ENCODE measurements at regions not wholly inside any gene's neighbourhood (a gene's known extent, or its start where the extent isn't known, plus 50 kb on each side); places are given as distances from the start of the nearest gene placed in this dataset.

DNA sequence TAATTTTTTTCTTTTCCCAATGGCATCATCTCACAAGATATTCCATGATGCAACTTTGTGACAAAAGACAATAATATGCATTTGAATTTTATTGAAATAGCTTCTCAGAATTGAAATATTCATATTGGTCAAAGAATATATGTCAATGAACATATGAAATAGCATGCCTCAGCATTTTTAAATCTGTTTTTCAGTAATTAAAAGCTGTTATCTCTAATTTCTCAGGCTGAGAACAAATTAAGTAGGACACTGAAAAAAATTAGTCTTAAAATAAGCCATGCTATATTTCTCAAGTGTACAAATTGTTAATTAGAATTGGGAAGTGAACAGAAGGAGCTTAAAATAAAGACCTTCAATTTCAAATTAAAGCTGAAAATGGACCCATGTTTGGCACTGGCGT, 570.1 kb downstream of the MFSD1 start:
- peaks cover 2% of the 10 kb centered on the region for H3K27me3 Mint-ChIP-seq (ENCODE audit: insufficient read depth)
- H3K27ac Mint-ChIP-seq = no peak overlapping the region
- no peaks in the 10 kb centered on the region for H3K27me3 ChIP-seq (ENCODE audit: control insufficient read depth, insufficient read depth, low read length, poor library complexity, severe bottlenecking)
- no peaks in the 10 kb centered on the region for H3K4me1 Mint-ChIP-seq
- no peak overlapping the region for H3K9ac ChIP-seq (ENCODE audit: extremely low read depth, low read length, poor library complexity, severe bottlenecking)
- WGBS, 2 experiments (ENCODE audit: insufficient coverage in 1 of 2, insufficient read length in 1 of 2) = 94% methylated on average over 1 of the region's 1 CpG; no CpG with 5 or more reads in 1 of the 2 experiments
- no peak overlapping the region for H3K4me3 Mint-ChIP-seq
- no peak for DNase-seq
- no peaks in the 10 kb centered on the region for H3K9me3 ChIP-seq (ENCODE audit: control insufficient read depth, low read length)
- no peak overlapping the region for H3K27ac ChIP-seq (ENCODE audit: low read depth, low read length)
- no peak overlapping the region for H3K4me3 ChIP-seq (ENCODE audit: low read length)
- H3K36me3 Mint-ChIP-seq (ENCODE audit: low read depth) = no peaks in the 10 kb centered on the region
- H3K4me1 ChIP-seq (ENCODE audit: control insufficient read depth, insufficient read depth, low read length) = no peaks in the 10 kb centered on the region
- no peaks in the 10 kb centered on the region for H3K9me3 Mint-ChIP-seq
- no peaks in the 10 kb centered on the region for H3K36me3 ChIP-seq (ENCODE audit: control insufficient read depth, insufficient read depth, low read length)
- TF ChIP-seq, protein P1, sequence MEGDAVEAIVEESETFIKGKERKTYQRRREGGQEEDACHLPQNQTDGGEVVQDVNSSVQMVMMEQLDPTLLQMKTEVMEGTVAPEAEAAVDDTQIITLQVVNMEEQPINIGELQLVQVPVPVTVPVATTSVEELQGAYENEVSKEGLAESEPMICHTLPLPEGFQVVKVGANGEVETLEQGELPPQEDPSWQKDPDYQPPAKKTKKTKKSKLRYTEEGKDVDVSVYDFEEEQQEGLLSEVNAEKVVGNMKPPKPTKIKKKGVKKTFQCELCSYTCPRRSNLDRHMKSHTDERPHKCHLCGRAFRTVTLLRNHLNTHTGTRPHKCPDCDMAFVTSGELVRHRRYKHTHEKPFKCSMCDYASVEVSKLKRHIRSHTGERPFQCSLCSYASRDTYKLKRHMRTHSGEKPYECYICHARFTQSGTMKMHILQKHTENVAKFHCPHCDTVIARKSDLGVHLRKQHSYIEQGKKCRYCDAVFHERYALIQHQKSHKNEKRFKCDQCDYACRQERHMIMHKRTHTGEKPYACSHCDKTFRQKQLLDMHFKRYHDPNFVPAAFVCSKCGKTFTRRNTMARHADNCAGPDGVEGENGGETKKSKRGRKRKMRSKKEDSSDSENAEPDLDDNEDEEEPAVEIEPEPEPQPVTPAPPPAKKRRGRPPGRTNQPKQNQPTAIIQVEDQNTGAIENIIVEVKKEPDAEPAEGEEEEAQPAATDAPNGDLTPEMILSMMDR (conservative IDR thresholded peaks at IDR 0.05) = no peak

GRCh38 chr3:159378396-159379194, 576.7 kb downstream of the MFSD1 start:
- no peaks in the 10 kb centered on the region for H3K9me3 Mint-ChIP-seq
- H3K4me3 Mint-ChIP-seq = no peak overlapping the region
- H3K27ac ChIP-seq (ENCODE audit: low read depth, low read length) = no peak overlapping the region
- H3K36me3 ChIP-seq (ENCODE audit: control insufficient read depth, insufficient read depth, low read length) = no peaks in the 10 kb centered on the region
- no peaks in the 10 kb centered on the region for H3K9me3 ChIP-seq (ENCODE audit: control insufficient read depth, low read length)
- H3K4me1 Mint-ChIP-seq = peaks cover 8% of the 10 kb centered on the region
- H3K4me1 ChIP-seq (ENCODE audit: control insufficient read depth, insufficient read depth, low read length) = peaks cover 6% of the 10 kb centered on the region
- TF ChIP-seq, protein P1 (conservative IDR thresholded peaks at IDR 0.05) = no peak
- no peak overlapping the region for H3K9ac ChIP-seq (ENCODE audit: extremely low read depth, low read length, poor library complexity, severe bottlenecking)
- H3K4me3 ChIP-seq (ENCODE audit: low read length) = no peak overlapping the region
- no peaks in the 10 kb centered on the region for H3K27me3 Mint-ChIP-seq (ENCODE audit: insufficient read depth)
- H3K27me3 ChIP-seq (ENCODE audit: control insufficient read depth, insufficient read depth, low read length, poor library complexity, severe bottlenecking) = no peaks in the 10 kb centered on the region
- H3K27ac Mint-ChIP-seq = no peak overlapping the region
- 40 to 78% methylated on average over 1 to 4 of the region's 4 CpGs for WGBS, 2 experiments (ENCODE audit: insufficient coverage in 1 of 2, insufficient read length in 1 of 2)
- no peak for DNase-seq
- no peaks in the 10 kb centered on the region for H3K36me3 Mint-ChIP-seq (ENCODE audit: low read depth)

GRCh38 chr3:159380891-159381290, 579.0 kb downstream of the MFSD1 start:
- Mint-ChIP-seq H3K4me1 (peaks cover 8% of the 10 kb centered on the region), H3K9me3 (peaks cover 3% of the 10 kb centered on the region), H3K36me3 (ENCODE audit: low read depth) (no peaks in the 10 kb centered on the region), H3K4me3 (no peak overlapping the region), H3K27me3 (ENCODE audit: insufficient read depth) (no peaks in the 10 kb centered on the region), H3K27ac (no peak overlapping the region)
- no peaks in the 10 kb centered on the region for H3K36me3 ChIP-seq (ENCODE audit: control insufficient read depth, insufficient read depth, low read length)
- H3K9me3 ChIP-seq (ENCODE audit: control insufficient read depth, low read length) = no peaks in the 10 kb centered on the region
- peaks cover 6% of the 10 kb centered on the region for H3K4me1 ChIP-seq (ENCODE audit: control insufficient read depth, insufficient read depth, low read length)
- H3K27me3 ChIP-seq (ENCODE audit: control insufficient read depth, insufficient read depth, low read length, poor library complexity, severe bottlenecking) = no peaks in the 10 kb centered on the region
- no peak for DNase-seq
- TF ChIP-seq, protein P1 (conservative IDR thresholded peaks at IDR 0.05) = no peak
- no peak overlapping the region for H3K9ac ChIP-seq (ENCODE audit: extremely low read depth, low read length, poor library complexity, severe bottlenecking)
- 85 to 91% methylated on average over 2 to 4 of the region's 4 CpGs for WGBS, 2 experiments (ENCODE audit: insufficient coverage in 1 of 2, insufficient read length in 1 of 2)
- no peak overlapping the region for H3K4me3 ChIP-seq (ENCODE audit: low read length)
- H3K27ac ChIP-seq (ENCODE audit: low read depth, low read length) = no peak overlapping the region

Measured in endodermal cell (in vitro differentiated cells).